Epithelial cell of proximal tubule (primary cell): ENCODE measurements at regions not wholly inside any gene's neighbourhood (a gene's known extent, or its start where the extent isn't known, plus 50 kb on each side); places are given as distances from the start of the nearest gene placed in this dataset.

Experiments
- DNase-seq: peaks from one replicate; pipeline ENCODE4 v3.0.0-alpha.2; 2011; ENCODE audit warnings: low read depth
- H3K4me3 ChIP-seq: 2 replicates; pipeline ENCODE4 v1.5.1; 2011; ENCODE audit warnings: low read depth, mild to moderate bottlenecking, low read length
- CTCF ChIP-seq: conservative IDR thresholded peaks from 2 replicates; pipeline ENCODE4 v1.5.1; 2012; ENCODE audit warnings: low read depth, mild to moderate bottlenecking, low read length

GRCh38 chr21:35677298-35677841, 383.0 kb downstream of the SETD4 start:
- TF ChIP-seq CTCF: no peak
- no peak overlapping the region for H3K4me3 ChIP-seq
- no peak for DNase-seq

- no peak for DNase-seq
- TF ChIP-seq CTCF: no peak
- no peak overlapping the region for H3K4me3 ChIP-seq
These were observed 385.3 kb downstream of the SETD4 start for GRCh38 chr21:35674895-35675470.

- TF ChIP-seq CTCF: no peak
- no peak overlapping the region for H3K4me3 ChIP-seq
- no peak for DNase-seq
These were observed 386.1 kb downstream of the SETD4 start for GRCh38 chr21:35674091-35674671.

- no peak for DNase-seq
- no peak overlapping the region for H3K4me3 ChIP-seq
- TF ChIP-seq CTCF: no peak
These were observed 388.0 kb downstream of the SETD4 start for GRCh38 chr21:35672313-35672712.

- peak; percentile 37 for DNase-seq
- no peak for TF ChIP-seq CTCF
These were observed 395.6 kb downstream of the SETD4 start for GRCh38 chr21:35664683-35665082.

GRCh38 chr21:35663856-35664606, 396.3 kb downstream of the SETD4 start:
- H3K4me3 ChIP-seq: no peak overlapping the region
- no peak for TF ChIP-seq CTCF
- DNase-seq: no peak

More at GRCh38 chr21:35664683-35665082, 395.6 kb downstream of the SETD4 start:
- H3K4me3 ChIP-seq: no peak overlapping the region
